Stomach (tissue), 8 donors: ENCODE measurements at regions not wholly inside any gene's neighbourhood (a gene's known extent, or its start where the extent isn't known, plus 50 kb on each side); places are given as distances from the start of the nearest gene placed in this dataset.

Source experiments
- DNase-seq, 2 donors: peaks; one replicate each; pipeline versions ENCODE4 v3.0.0 to v3.0.0-alpha.2; 2013 to 2019
- H3K27ac ChIP-seq, 5 donors: fragments of 200-600 bp in 4 of 5; sonication (generic) in 4 of 5; one replicate each; pipeline ENCODE4 v1.5.1; 2013 to 2019; ENCODE audit warnings: mild to moderate bottlenecking in 1 of 5, moderate library complexity in 1 of 5
- H3K27me3 ChIP-seq, 3 donors: fragments of 200-600 bp; sonication (generic); one replicate each; pipeline ENCODE4 v1.5.1; 2017 to 2019; ENCODE audit warnings: mixed run types in 1 of 3
- H3K36me3 ChIP-seq, 4 donors: fragments of 200-600 bp; sonication (generic); 1 replicate in 3 of 4; 2 replicates in 1 of 4; pipeline ENCODE4 v1.5.1; 2016 to 2019
- H3K4me1 ChIP-seq, 4 donors: fragments of 200-600 bp; sonication (generic); one replicate each; pipeline ENCODE4 v1.5.1; 2016 to 2019
- H3K4me3 ChIP-seq, 4 donors: fragments of 200-600 bp; sonication (generic) in 3 of 4; one replicate each; pipeline ENCODE4 v1.5.1; 2016 to 2019; ENCODE audit warnings: mild to moderate bottlenecking in 1 of 4
- H3K9me3 ChIP-seq, 4 donors: fragments of 200-600 bp; sonication (generic); one replicate each; pipeline ENCODE4 v1.5.1; 2016 to 2019
- EP300 ChIP-seq: sonication (generic); formaldehyde crosslinking; IDR thresholded peaks from one replicate; pipeline ENCODE4 v1.6.1; 2017; ENCODE audit warnings: antibody characterized with exemption
- POLR2A ChIP-seq, 4 donors: fragments of 450-650 bp; IDR thresholded peaks; one replicate each; pipeline ENCODE4 v1.6.1; 2016; ENCODE audit warnings: antibody characterized with exemption in 4 of 4, control low read depth in 2 of 4, mild to moderate bottlenecking in 1 of 4, moderate library complexity in 1 of 4
- POLR2AphosphoS5 ChIP-seq, 3 donors: sonication (generic); formaldehyde crosslinking; IDR thresholded peaks; one replicate each; pipeline ENCODE4 v1.6.1; 2016; ENCODE audit warnings: antibody characterized with exemption in 3 of 3
- WGBS, 5 donors: extraction: QIAGEN DNeasy Blood & Tissue Kit in 3 of 5; methylation state at CpG; one replicate each; pipeline versions ENCODE4 v1.1.5 to v1.1.7; 2013 to 2018; 5-methylcytosine and 5-hydroxymethylcytosine counted together
- intact Hi-C: fragments of 100-400 bp; cut with DNase I; formaldehyde crosslinking; loops from one replicate; pipeline ENCODE4 v1.15.1; 2023; ENCODE audit warnings: low total_unique reads
- TF ChIP-seq, protein P1 (sequence below), 7 experiments: fragments of 450-650 bp in 4 of 7; fragments of 200-600 bp in 3 of 7; sonication (generic) in 3 of 7; IDR thresholded peaks; one replicate each; pipeline ENCODE4 v1.5.1; 2016 to 2019; ENCODE audit warnings: antibody characterized with exemption in 7 of 7, control low read depth in 2 of 7, mild to moderate bottlenecking in 1 of 7
- donor health status: healthy with polysubstance abuse.
- donor health status: Bipolar disorder and iron deficiency.
- donor health status: healthy.

DNA sequence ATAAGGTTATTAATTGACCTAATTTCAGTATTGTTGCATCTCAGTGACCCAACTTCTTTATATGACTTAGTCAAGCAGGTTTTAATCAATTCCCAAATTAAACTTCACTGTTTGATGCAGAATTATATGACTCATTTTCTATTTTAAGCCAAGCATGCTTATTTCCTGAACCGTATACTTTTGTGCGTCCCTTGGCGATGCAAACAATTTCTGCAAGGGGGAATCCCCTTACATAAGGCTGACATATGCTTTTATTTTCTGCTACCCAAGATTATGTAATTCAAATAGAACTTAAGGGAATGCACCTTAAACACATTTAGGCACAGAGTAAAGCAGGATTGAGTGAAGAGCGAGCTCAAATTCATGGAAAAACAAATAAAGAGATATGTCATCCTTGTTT is 303.9 kb downstream of the PDCD6IP start:
- WGBS, 5 donors = 66 to 80% (median 76%) methylated on average over 4 of the region's 4 CpGs
- TF ChIP-seq, protein P1, sequence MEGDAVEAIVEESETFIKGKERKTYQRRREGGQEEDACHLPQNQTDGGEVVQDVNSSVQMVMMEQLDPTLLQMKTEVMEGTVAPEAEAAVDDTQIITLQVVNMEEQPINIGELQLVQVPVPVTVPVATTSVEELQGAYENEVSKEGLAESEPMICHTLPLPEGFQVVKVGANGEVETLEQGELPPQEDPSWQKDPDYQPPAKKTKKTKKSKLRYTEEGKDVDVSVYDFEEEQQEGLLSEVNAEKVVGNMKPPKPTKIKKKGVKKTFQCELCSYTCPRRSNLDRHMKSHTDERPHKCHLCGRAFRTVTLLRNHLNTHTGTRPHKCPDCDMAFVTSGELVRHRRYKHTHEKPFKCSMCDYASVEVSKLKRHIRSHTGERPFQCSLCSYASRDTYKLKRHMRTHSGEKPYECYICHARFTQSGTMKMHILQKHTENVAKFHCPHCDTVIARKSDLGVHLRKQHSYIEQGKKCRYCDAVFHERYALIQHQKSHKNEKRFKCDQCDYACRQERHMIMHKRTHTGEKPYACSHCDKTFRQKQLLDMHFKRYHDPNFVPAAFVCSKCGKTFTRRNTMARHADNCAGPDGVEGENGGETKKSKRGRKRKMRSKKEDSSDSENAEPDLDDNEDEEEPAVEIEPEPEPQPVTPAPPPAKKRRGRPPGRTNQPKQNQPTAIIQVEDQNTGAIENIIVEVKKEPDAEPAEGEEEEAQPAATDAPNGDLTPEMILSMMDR (IDR thresholded peaks at IDR 0.05) = no peak
- TF ChIP-seq EP300 (no peak), POLR2A (IDR thresholded peaks at IDR 0.05) (no peak), POLR2AphosphoS5 (IDR thresholded peaks at IDR 0.05) (no peak)
- Histone ChIP-seq H3K27me3 (no peaks in the 10 kb centered on the region), H3K27ac (no peak overlapping the region), H3K9me3 (peaks cover 0 to 3% (median 0%) of the 10 kb centered on the region in 4 donors), H3K4me3 (no peak overlapping the region), H3K4me1 (no peaks in the 10 kb centered on the region), H3K36me3 (no peaks in the 10 kb centered on the region)
- intact Hi-C loops = no loop called here
- DNase-seq = no peak

DNA sequence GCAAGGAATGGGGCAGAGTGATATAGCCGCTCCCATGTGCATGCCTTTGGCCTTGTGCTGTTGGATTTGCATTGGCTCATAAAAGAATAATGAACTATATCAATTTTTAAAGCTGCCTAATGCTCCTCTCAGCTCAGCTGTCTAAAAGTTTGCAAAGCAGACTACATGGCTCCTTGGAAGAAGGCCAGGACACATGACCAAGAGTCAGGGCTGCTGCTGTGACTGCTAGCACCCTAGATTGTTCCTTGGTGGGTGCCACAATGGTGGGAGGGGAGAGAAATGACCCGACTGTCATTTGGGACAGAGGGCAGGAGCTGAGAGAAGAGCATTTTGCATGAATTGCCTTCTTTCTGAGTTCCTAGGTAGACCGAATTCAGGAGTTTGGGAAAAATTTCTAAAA is 307.9 kb downstream of the PDCD6IP start:
- Histone ChIP-seq H3K27me3 (no peaks in the 10 kb centered on the region), H3K9me3 (peaks cover 0 to 3% (median 0%) of the 10 kb centered on the region in 4 donors), H3K36me3 (no peaks in the 10 kb centered on the region), H3K4me1 (no peaks in the 10 kb centered on the region), H3K27ac (no peak overlapping the region), H3K4me3 (no peak overlapping the region)
- TF ChIP-seq, protein P1 (IDR thresholded peaks at IDR 0.05) = no peak
- TF ChIP-seq POLR2A (IDR thresholded peaks at IDR 0.05) (no peak), EP300 (no peak), POLR2AphosphoS5 (IDR thresholded peaks at IDR 0.05) (no peak)
- WGBS, 5 donors = 71 to 87% (median 78%) methylated on average over 3 of the region's 3 CpGs
- intact Hi-C loops = no loop called here
- no peak for DNase-seq

DNA sequence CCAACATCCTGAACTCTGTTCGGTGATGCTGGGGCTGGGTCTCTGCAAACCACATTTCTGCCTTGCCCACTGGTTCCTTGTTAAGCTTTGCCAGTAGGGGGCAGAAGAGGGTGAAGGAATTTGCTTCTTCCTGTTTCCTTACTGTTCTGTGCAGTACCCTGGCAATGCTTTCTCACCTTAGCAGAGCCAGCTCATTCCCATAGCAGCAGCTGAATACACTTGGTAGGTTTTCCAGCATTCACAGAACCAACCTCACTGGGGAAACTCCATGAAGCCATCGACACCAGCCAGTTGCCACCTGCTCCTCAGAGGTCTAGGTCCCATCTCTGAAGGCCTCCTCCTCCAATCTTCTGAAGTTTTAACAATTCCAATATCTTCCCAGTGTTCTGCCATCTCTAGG is 308.4 kb downstream of the PDCD6IP start:
- no peak overlapping the region for H3K27ac ChIP-seq
- H3K9me3 ChIP-seq = no peaks in the 10 kb centered on the region
- 38 to 57% (median 51%) methylated on average over 2 of the region's 2 CpGs for WGBS, 5 donors
- H3K4me3 ChIP-seq = no peak overlapping the region
- H3K4me1 ChIP-seq = no peaks in the 10 kb centered on the region
- no peaks in the 10 kb centered on the region for H3K36me3 ChIP-seq
- intact Hi-C loops = no loop called here
- no peak for TF ChIP-seq POLR2AphosphoS5 (IDR thresholded peaks at IDR 0.05)
- TF ChIP-seq, protein P1 (IDR thresholded peaks at IDR 0.05) = peak in 4 of 7 experiments; percentile 38 to 67 (median 46)
- peak; percentile 43 to 61 for DNase-seq
- H3K27me3 ChIP-seq = no peaks in the 10 kb centered on the region

DNA sequence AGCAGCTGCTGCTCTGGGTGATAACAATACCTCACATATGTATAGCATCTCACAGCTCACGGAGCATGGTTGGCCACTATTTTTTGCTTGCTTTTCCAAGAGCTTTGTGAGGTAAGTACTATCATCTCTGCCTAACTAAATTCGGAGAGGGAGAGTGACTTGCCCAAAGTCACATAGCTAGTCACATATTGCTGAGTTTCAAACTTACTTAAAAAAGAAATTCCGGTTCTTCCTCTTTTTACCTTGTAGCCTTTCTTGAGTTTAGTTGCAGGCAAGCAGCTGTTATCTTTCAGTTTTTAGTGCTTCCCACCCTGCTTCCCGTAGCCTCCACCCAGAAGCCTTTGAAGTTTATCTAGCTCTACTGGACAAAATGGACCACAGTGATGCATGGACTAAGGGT is 309.2 kb downstream of the PDCD6IP start:
- no peak overlapping the region for H3K27ac ChIP-seq
- intact Hi-C loops = no loop called here
- no peaks in the 10 kb centered on the region for H3K27me3 ChIP-seq
- no peaks in the 10 kb centered on the region for H3K4me1 ChIP-seq
- H3K4me3 ChIP-seq = no peak overlapping the region
- TF ChIP-seq, protein P1 (IDR thresholded peaks at IDR 0.05) = no peak
- TF ChIP-seq POLR2AphosphoS5 (IDR thresholded peaks at IDR 0.05) = no peak
- no peak for TF ChIP-seq POLR2A (IDR thresholded peaks at IDR 0.05)
- TF ChIP-seq EP300 = no peak
- H3K36me3 ChIP-seq = no peaks in the 10 kb centered on the region
- WGBS, 5 donors = 52 to 63% (median 60%) methylated on average over 4 of the region's 4 CpGs
- H3K9me3 ChIP-seq = no peaks in the 10 kb centered on the region
- DNase-seq = no peak
